K562 (cell line): ENCODE measurements at regions not wholly inside any gene's neighbourhood (a gene's known extent, or its start where the extent isn't known, plus 50 kb on each side); places are given as distances from the start of the nearest gene placed in this dataset.

Experiments used
- ATAC-seq: fragments of 200-7000 bp; cut with Tn5 transposase; 3 replicates; pipeline ENCODE4 v1.9.1; 2020; ENCODE audit warnings: moderate library complexity
- BruUV-seq: library from RNA; stranded (reverse); fragments of 400-500 nt; replicated peaks from 2 replicates; lab custom pipeline; 2021; lab: Mats Ljungman, UMichigan
- CTCF ChIA-PET: fragments of 300-600 bp; formaldehyde crosslinking; extraction: SDS; loops from one replicate; lab custom pipeline; 2021; ENCODE audit warnings: low intra/inter-chr PET ratio; lab: Yijun Ruan, JAX
- POLR2A ChIA-PET: fragments of 300-600, 350-650 bp; sonication (Branson Sonifier 250); formaldehyde crosslinking; extraction: SDS; loops from one replicate; lab custom pipeline; 2021; ENCODE audit warnings: antibody characterized with exemption, inconsistent platforms; lab: Yijun Ruan, JAX
- DNase-seq, 4 experiments: peaks; one replicate each; pipeline versions ENCODE4 v3.0.0 to v3.0.0-alpha.2; 2011 to 2018; ENCODE audit warnings: low spot score in 3 of 4, mixed read lengths in 3 of 4; ENCODE audit errors: extremely low read depth in 1 of 4
- FAIRE-seq: peaks from 2 replicates; lab custom pipeline; 2011; peaks lifted over from hg19 to GRCh38; lab: Jason Lieb, UNC
- H2AFZ ChIP-seq: 2 replicates; pipeline ENCODE4 v1.6.0; 2011; ENCODE audit warnings: low read depth, low read length, control low read depth, inconsistent platforms
- H3K27ac ChIP-seq: fragments of 200-600 bp; 3 replicates; pipeline ENCODE4 v1.8.0; 2011; ENCODE audit warnings: low read depth, mild to moderate bottlenecking, control low read depth, inconsistent platforms, low read length, moderate library complexity, mixed read lengths; ENCODE audit errors: extremely low read depth
- H3K27me3 ChIP-seq, 2 experiments: fragments of 300-600 bp in 1 of 2; 2 replicates in 1 of 2; 3 replicates in 1 of 2; pipeline versions ENCODE4 v1.6.0 to v1.8.0; 2011; ENCODE audit warnings: inconsistent platforms in 2 of 2, low read length in 2 of 2, mild to moderate bottlenecking in 1 of 2, mixed read lengths in 1 of 2, moderate library complexity in 1 of 2; ENCODE audit not compliant: control insufficient read depth in 2 of 2, insufficient read depth in 2 of 2
- H3K36me3 ChIP-seq: fragments of 300-600 bp; 3 replicates; pipeline ENCODE4 v1.8.0; 2011; ENCODE audit warnings: mild to moderate bottlenecking, low read length, inconsistent platforms; ENCODE audit not compliant: control insufficient read depth, insufficient read depth
- H3K4me1 ChIP-seq, 2 experiments: fragments of 200-600 bp in 1 of 2; replicated peaks in 1 of 2; 2 replicates in 1 of 2; 3 replicates in 1 of 2; pipeline versions ENCODE4 v1.5.1 to v1.8.0; 2011; ENCODE audit warnings: inconsistent platforms in 2 of 2, low read length in 2 of 2, mild to moderate bottlenecking in 1 of 2, mixed read lengths in 1 of 2, moderate library complexity in 1 of 2; ENCODE audit not compliant: control insufficient read depth in 2 of 2, insufficient read depth in 2 of 2
- H3K4me2 ChIP-seq: 2 replicates; pipeline ENCODE4 v1.6.1; 2011; ENCODE audit warnings: low read length, control low read depth, inconsistent platforms, mixed read lengths; ENCODE audit not compliant: insufficient read depth
- H3K4me3 ChIP-seq: fragments of 200-600 bp; sonication (generic), shearing (Covaris generic); 2 replicates; pipeline ENCODE4 v1.5.1; 2016; ENCODE audit warnings: control low read depth, inconsistent platforms
- H3K79me2 ChIP-seq: fragments of 200-600 bp; 3 replicates; pipeline ENCODE4 v1.8.0; 2011; ENCODE audit warnings: low read length, inconsistent platforms; ENCODE audit not compliant: control insufficient read depth, insufficient read depth
- H3K9ac ChIP-seq, 2 experiments: 2 replicates each; pipeline versions ENCODE4 v1.6.0 to v1.6.1; 2011; ENCODE audit warnings: low read depth in 2 of 2, low read length in 2 of 2, control low read depth in 1 of 2, inconsistent platforms in 1 of 2, mild to moderate bottlenecking in 1 of 2, mixed read lengths in 1 of 2; ENCODE audit not compliant: insufficient read depth in 1 of 2
- H3K9me1 ChIP-seq: one replicate; pipeline ENCODE4 v1.6.0; 2011; ENCODE audit warnings: inconsistent platforms, mild to moderate bottlenecking, low read length, moderate library complexity; ENCODE audit not compliant: control insufficient read depth, insufficient read depth
- H3K9me3 ChIP-seq: replicated peaks from 2 replicates; pipeline ENCODE4 v1.5.1; 2011; ENCODE audit warnings: low read depth, low read length, inconsistent platforms; ENCODE audit not compliant: control insufficient read depth, insufficient read depth
- H4K20me1 ChIP-seq: replicated peaks from 2 replicates; pipeline ENCODE4 v1.6.1; 2011; ENCODE audit warnings: low read length, inconsistent platforms, mixed read lengths; ENCODE audit not compliant: control insufficient read depth, insufficient read depth
- ERF ChIP-seq: fragments of 450-650 bp; formaldehyde crosslinking; IDR thresholded peaks from 2 replicates; pipeline ENCODE4 v1.4.0; 2020; ENCODE audit warnings: mild to moderate bottlenecking, mixed read lengths
- HDAC6 ChIP-seq: IDR thresholded peaks from 2 replicates; pipeline ENCODE4 v1.6.1; 2012; ENCODE audit warnings: low read depth, mild to moderate bottlenecking, control low read depth, inconsistent platforms, low read length, moderate library complexity
- KAT7 ChIP-seq: sonication (generic); formaldehyde crosslinking; IDR thresholded peaks from 2 replicates; pipeline ENCODE4 v1.8.0; 2022; ENCODE audit warnings: missing genetic modification reagents, mild to moderate bottlenecking, borderline replicate concordance
- KLF1 ChIP-seq: fragments of 450-650 bp; IDR thresholded peaks from 2 replicates; pipeline ENCODE4 v1.6.1; 2016; ENCODE audit warnings: missing genetic modification characterization, missing compliant biosample characterization
- PHTF2 ChIP-seq: fragments of 250-450 bp; sonication (Bioruptor Pico); IDR thresholded peaks from 2 replicates; pipeline ENCODE4 v1.5.0; 2021; ENCODE audit warnings: mild to moderate bottlenecking
- TEAD2 ChIP-seq: fragments of 450-650 bp; IDR thresholded peaks from 2 replicates; pipeline ENCODE4 v1.6.1; 2016; ENCODE audit warnings: missing genetic modification characterization, control low read depth, missing compliant biosample characterization
- XRCC4 ChIP-seq: IDR thresholded peaks from one replicate; pipeline ENCODE4 v1.6.1; 2011; ENCODE audit not compliant: insufficient read depth, insufficient read length; ENCODE audit errors: extremely low read depth
- ZNF134 ChIP-seq: fragments of 250-450 bp; sonication (Bioruptor Pico); conservative IDR thresholded peaks from 2 replicates; pipeline ENCODE4 v1.4.0; 2020
- ZNF212 ChIP-seq: fragments of 450-650 bp; formaldehyde crosslinking; IDR thresholded peaks from 2 replicates; pipeline ENCODE4 v1.4.0; 2020; ENCODE audit warnings: mild to moderate bottlenecking
- ZNF586 ChIP-seq: fragments of 450-650 bp; formaldehyde crosslinking; conservative IDR thresholded peaks from 2 replicates; pipeline ENCODE4 v1.4.0; 2020; ENCODE audit warnings: mild to moderate bottlenecking, moderate library complexity
- WGBS: fragments of 100-300 bp; shearing (Covaris generic); methylation state at CpG from one replicate; pipeline ENCODE4 v1.1.6; 2016; ENCODE audit warnings: low coverage, mixed read lengths; ENCODE audit not compliant: insufficient coverage; ENCODE audit errors: missing lambda C conversion rate; 5-methylcytosine and 5-hydroxymethylcytosine counted together
- in situ Hi-C: fragments of 300-500 bp; cut with MboI; formaldehyde crosslinking; loops from 4 replicates; pipeline ENCODE4 v1.15.0; 2018; ENCODE audit warnings: inconsistent platforms, mixed read lengths
- intact Hi-C: fragments of 100-400 bp; cut with micrococcal nuclease; formaldehyde crosslinking; loops from 2 replicates; pipeline ENCODE4 v1.14.2; 2022
- TF ChIP-seq, protein P1 (sequence below): sonication (generic); formaldehyde crosslinking; IDR thresholded peaks from 2 replicates; pipeline ENCODE4 v1.8.0; 2023; ENCODE audit warnings: missing genetic modification reagents, mild to moderate bottlenecking, borderline replicate concordance
- TF ChIP-seq, protein P2 (sequence below): fragments of 250-450 bp; sonication (Bioruptor Pico); IDR thresholded peaks from 2 replicates; pipeline ENCODE4 v1.5.0; 2021

DNA sequence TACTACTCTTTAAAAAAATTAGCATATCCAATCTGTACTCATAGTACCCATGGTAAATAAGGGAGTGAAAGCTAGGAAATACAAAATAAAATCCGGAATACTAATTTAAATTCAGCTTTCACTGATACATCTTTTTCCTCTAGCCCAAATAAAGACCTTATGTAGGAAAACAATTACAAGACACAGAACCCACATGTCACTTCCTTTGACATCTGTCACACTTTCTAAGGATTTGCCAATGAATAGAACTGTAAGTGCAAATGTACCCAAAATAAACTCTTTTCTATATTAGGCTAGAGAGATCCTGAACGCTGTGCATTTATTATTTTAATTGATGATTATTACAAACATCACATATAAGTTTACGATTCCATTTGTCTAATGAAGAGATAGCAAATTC is 393.0 kb downstream of the LRRIQ3 start:
- H3K36me3 ChIP-seq, result no peaks in the 10 kb centered on the region
- CTCF ChIA-PET, result no interaction called here
- TF ChIP-seq, protein P1, sequence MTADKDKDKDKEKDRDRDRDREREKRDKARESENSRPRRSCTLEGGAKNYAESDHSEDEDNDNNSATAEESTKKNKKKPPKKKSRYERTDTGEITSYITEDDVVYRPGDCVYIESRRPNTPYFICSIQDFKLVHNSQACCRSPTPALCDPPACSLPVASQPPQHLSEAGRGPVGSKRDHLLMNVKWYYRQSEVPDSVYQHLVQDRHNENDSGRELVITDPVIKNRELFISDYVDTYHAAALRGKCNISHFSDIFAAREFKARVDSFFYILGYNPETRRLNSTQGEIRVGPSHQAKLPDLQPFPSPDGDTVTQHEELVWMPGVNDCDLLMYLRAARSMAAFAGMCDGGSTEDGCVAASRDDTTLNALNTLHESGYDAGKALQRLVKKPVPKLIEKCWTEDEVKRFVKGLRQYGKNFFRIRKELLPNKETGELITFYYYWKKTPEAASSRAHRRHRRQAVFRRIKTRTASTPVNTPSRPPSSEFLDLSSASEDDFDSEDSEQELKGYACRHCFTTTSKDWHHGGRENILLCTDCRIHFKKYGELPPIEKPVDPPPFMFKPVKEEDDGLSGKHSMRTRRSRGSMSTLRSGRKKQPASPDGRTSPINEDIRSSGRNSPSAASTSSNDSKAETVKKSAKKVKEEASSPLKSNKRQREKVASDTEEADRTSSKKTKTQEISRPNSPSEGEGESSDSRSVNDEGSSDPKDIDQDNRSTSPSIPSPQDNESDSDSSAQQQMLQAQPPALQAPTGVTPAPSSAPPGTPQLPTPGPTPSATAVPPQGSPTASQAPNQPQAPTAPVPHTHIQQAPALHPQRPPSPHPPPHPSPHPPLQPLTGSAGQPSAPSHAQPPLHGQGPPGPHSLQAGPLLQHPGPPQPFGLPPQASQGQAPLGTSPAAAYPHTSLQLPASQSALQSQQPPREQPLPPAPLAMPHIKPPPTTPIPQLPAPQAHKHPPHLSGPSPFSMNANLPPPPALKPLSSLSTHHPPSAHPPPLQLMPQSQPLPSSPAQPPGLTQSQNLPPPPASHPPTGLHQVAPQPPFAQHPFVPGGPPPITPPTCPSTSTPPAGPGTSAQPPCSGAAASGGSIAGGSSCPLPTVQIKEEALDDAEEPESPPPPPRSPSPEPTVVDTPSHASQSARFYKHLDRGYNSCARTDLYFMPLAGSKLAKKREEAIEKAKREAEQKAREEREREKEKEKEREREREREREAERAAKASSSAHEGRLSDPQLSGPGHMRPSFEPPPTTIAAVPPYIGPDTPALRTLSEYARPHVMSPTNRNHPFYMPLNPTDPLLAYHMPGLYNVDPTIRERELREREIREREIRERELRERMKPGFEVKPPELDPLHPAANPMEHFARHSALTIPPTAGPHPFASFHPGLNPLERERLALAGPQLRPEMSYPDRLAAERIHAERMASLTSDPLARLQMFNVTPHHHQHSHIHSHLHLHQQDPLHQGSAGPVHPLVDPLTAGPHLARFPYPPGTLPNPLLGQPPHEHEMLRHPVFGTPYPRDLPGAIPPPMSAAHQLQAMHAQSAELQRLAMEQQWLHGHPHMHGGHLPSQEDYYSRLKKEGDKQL (CRISPR knock-in tag), result no peak
- no peak for TF ChIP-seq ZNF134 (CRISPR knock-in tag)
- TF ChIP-seq HDAC6, result no peak
- TF ChIP-seq XRCC4, result no peak
- TF ChIP-seq, protein P2, sequence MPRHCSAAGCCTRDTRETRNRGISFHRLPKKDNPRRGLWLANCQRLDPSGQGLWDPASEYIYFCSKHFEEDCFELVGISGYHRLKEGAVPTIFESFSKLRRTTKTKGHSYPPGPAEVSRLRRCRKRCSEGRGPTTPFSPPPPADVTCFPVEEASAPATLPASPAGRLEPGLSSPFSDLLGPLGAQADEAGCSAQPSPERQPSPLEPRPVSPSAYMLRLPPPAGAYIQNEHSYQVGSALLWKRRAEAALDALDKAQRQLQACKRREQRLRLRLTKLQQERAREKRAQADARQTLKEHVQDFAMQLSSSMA, result no peak
- no peak for TF ChIP-seq KLF1 (tag)
- TF ChIP-seq ERF (CRISPR knock-in tag), result no peak
- TF ChIP-seq KAT7 (CRISPR knock-in tag), result no peak
- TF ChIP-seq ZNF586, result no peak
- TF ChIP-seq PHTF2 (CRISPR knock-in tag), result no peak
- no peak for TF ChIP-seq TEAD2 (tag)
- TF ChIP-seq ZNF212, result no peak
- TF ChIP-seq, all 486 proteins: peak for 0
- Histone ChIP-seq H3K4me3 (no peak overlapping the region), H3K79me2 (no peaks in the 10 kb centered on the region), H3K4me2 (no peak overlapping the region), H3K27ac (no peak overlapping the region), H3K9me3 (no peaks in the 10 kb centered on the region; the same call in 1 of the 2 replicates), H3K4me1 (no peaks in the 10 kb centered on the region), H3K27me3 (no peaks in the 10 kb centered on the region), H2AFZ (no peak overlapping the region), H3K9ac (no peak overlapping the region), H4K20me1 (no peaks in the 10 kb centered on the region), H3K9me1 (no peaks in the 10 kb centered on the region)
- BruUV-seq, result no TSS peak
- no peak for DNase-seq
- intact Hi-C loops, result no loop called here
- no peak for FAIRE-seq
- in situ Hi-C loops, result no loop called here
- no peak for ATAC-seq
- POLR2A ChIA-PET, result no interaction called here
- 0% methylated on average over 3 of the region's 3 CpGs for WGBS
